Stimulated activated naive B cell treated with anti-CD40 and anti-IgM and Interleukin-4, amounts not matched to agents 10 μg/mL and 1 μg/mL and 100 μg/mL, for 72 hours (primary cell): ENCODE measurements at regions not wholly inside any gene's neighbourhood (a gene's known extent, or its start where the extent isn't known, plus 50 kb on each side); places are given as distances from the start of the nearest gene placed in this dataset.

ENCODE experiments used
- ATAC-seq, 2 donors: fragments of 150-1000 bp; cut with Tn5 transposase; replicated peaks; 2 replicates each; pipeline ENCODE4 v1.10.0; 2021; ENCODE audit warnings: moderate library complexity in 1 of 2
- DNase-seq: peaks from one replicate; pipeline ENCODE4 v3.0.0; 2021
- H3K27ac Mint-ChIP-seq: one replicate; pipeline ENCODE4 v1.8.0; 2022; ENCODE audit warnings: mild to moderate bottlenecking, mixed read lengths
- H3K27me3 Mint-ChIP-seq, 2 donors: one replicate each; pipeline ENCODE4 v1.8.0; 2022; ENCODE audit warnings: mixed read lengths in 2 of 2
- H3K36me3 Mint-ChIP-seq, 2 donors: one replicate each; pipeline ENCODE4 v1.8.0; 2022; ENCODE audit warnings: mixed read lengths in 2 of 2, mild to moderate bottlenecking in 1 of 2
- H3K4me1 Mint-ChIP-seq, 2 donors: one replicate each; pipeline ENCODE4 v1.8.0; 2022; ENCODE audit warnings: mixed read lengths in 2 of 2, mild to moderate bottlenecking in 1 of 2
- H3K4me3 Mint-ChIP-seq, 2 donors: one replicate each; pipeline ENCODE4 v1.8.0; 2022; ENCODE audit warnings: mild to moderate bottlenecking in 2 of 2, mixed read lengths in 2 of 2, moderate library complexity in 1 of 2
- H3K9me3 Mint-ChIP-seq, 2 donors: one replicate each; pipeline ENCODE4 v1.8.0; 2022; ENCODE audit warnings: mixed read lengths in 2 of 2, mild to moderate bottlenecking in 1 of 2

DNA sequence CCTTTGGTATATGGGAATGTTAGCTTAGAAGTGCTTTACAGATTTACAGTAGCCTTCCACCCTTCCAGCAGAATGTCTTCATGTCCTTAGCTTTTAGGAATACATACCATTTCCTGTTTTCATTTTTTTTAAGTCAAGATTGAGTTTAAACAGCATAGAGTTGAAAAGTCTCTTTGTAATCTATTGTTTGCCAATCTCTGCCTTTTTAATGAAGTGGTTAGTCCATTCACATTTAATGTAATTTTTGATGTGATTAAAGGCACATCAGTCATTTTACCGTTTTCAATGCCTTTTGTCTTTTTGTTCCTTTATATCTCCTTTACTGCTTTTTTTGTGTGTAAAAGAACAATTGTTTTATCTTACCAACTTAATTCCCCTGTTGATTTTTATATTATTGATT lies 233.4 kb upstream of the SMIM21 start:
- Mint-ChIP-seq H3K9me3 (peaks cover 19 to 24% of the 10 kb centered on the region in 2 donors), H3K4me1 (peaks cover 2 to 4% of the 10 kb centered on the region in 2 donors), H3K4me3 (no peak overlapping the region), H3K36me3 (peaks cover 0 to 3% of the 10 kb centered on the region in 2 donors), H3K27ac (no peak overlapping the region), H3K27me3 (no peaks in the 10 kb centered on the region)
- no peak for ATAC-seq
- no peak for DNase-seq

DNA sequence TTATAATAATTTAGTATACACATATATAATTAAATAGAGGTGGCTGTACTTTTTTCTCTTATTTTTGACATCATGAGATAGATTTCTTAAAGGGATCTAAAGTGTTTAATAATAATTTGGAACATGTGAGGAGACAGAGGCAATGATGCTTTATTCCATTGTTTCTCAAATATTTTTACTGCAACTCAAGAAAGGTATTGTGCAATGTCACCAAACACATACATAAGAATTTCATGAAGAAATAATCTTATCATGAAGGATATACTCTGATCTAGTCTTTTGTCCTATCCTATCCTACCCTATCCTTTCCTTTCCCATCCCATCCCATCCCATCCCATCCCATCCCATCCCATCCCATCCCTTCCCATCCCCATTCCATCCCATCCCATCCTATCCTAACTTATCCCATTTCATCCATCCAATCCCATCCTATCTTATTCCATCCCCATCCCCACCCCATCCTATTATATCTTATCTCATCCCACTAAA lies 232.1 kb upstream of the SMIM21 start:
- ATAC-seq: no peak
- H3K27ac Mint-ChIP-seq: no peak overlapping the region
- H3K36me3 Mint-ChIP-seq: peaks cover 0 to 3% of the 10 kb centered on the region in 2 donors
- H3K9me3 Mint-ChIP-seq: peaks cover 19 to 24% of the 10 kb centered on the region in 2 donors
- no peak for DNase-seq
- peaks cover 2 to 4% of the 10 kb centered on the region in 2 donors for H3K4me1 Mint-ChIP-seq
- H3K4me3 Mint-ChIP-seq: no peak overlapping the region
- H3K27me3 Mint-ChIP-seq: no peaks in the 10 kb centered on the region

DNA sequence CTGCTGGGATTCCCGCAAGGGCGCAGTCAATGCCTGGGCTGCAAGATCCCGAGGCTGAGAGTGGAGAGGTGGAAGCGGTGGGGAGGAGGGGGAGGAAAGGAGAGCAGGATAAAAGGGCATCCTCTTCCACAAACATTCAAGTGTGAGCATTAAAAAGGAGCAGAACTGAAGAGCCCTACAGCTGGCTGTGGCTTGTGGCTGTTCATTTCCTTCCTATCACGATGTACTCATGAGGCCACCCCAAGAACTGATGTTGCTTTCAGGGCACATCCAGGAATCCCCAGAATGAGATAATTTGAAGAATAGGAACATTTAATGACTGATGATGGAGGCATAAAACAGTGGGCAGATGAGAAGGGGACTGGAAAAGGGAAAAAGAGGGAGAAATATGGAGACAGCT lies 230.8 kb upstream of the SMIM21 start:
- no peaks in the 10 kb centered on the region for H3K27me3 Mint-ChIP-seq
- peaks cover 18 to 24% of the 10 kb centered on the region in 2 donors for H3K9me3 Mint-ChIP-seq
- H3K27ac Mint-ChIP-seq: no peak overlapping the region
- H3K4me1 Mint-ChIP-seq: peaks cover 2 to 4% of the 10 kb centered on the region in 2 donors
- H3K36me3 Mint-ChIP-seq: peaks cover 0 to 3% of the 10 kb centered on the region in 2 donors
- H3K4me3 Mint-ChIP-seq: no peak overlapping the region
- ATAC-seq (no peak), DNase-seq (no peak)

DNA sequence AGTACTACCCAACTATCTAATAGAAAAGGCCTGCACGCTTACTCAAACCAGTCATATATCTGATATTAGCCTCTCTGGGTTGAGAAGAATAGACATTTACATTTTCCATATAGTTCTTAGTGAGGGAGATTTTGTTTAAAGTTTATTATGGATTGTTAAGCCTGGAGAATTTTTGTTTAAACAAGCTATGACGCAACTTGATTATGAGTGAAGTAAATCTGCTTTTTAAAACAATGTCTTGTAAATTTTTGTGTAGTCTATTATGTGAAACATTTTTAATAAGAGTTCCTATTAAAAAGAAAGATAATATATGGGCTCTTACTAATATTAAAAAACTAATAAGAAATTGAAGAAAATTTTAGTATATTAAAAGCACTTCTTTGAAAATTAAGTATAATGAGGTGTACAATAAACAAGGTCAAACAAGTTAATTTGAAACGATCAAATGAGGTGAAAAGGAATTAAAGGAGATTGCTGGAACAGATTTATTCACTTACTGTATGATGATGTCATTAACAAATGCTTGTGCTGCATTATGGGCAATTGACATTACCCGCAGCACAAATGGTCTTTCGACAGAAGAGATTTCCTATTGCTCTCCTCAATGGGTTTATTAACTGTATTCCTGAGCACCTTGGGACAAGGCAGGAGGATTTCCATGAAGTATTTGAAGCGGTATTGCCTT lies 229.2 kb upstream of the SMIM21 start:
- ATAC-seq: no peak
- DNase-seq: no peak

DNA sequence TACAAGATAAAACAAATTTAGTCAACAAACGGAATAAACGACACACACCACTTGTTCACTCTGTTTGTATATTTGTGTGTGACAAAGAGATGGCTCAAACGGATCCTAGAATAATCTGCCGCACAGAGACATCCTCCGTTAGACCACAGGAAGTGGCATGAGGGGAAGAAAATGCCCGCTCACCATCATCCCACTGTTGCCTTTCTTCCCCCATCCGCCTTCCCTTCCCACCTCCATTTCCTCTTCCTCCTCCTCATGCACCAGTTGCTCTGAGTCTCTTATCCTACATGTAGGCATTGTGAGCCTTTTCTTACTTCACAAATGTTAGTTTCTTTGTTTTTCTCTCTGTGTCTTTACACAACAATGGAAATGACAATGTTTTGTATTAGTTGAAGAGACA lies 228.5 kb upstream of the SMIM21 start:
- no peak overlapping the region for H3K27ac Mint-ChIP-seq
- no peak for ATAC-seq
- H3K4me1 Mint-ChIP-seq: peaks cover 2 to 4% of the 10 kb centered on the region in 2 donors
- H3K4me3 Mint-ChIP-seq: no peak overlapping the region
- peaks cover 0 to 3% of the 10 kb centered on the region in 2 donors for H3K36me3 Mint-ChIP-seq
- H3K9me3 Mint-ChIP-seq: peaks cover 13 to 17% of the 10 kb centered on the region in 2 donors
- H3K27me3 Mint-ChIP-seq: no peaks in the 10 kb centered on the region
- no peak for DNase-seq

More for the DNA sequence above, 229.2 kb upstream of the SMIM21 start:
- peaks cover 2 to 4% of the 10 kb centered on the region in 2 donors for H3K4me1 Mint-ChIP-seq
- no peak overlapping the region for H3K27ac Mint-ChIP-seq
- H3K36me3 Mint-ChIP-seq: peaks cover 0 to 3% of the 10 kb centered on the region in 2 donors
- H3K9me3 Mint-ChIP-seq: peaks cover 13 to 19% of the 10 kb centered on the region in 2 donors
- no peak overlapping the region for H3K4me3 Mint-ChIP-seq
- no peaks in the 10 kb centered on the region for H3K27me3 Mint-ChIP-seq

DNA sequence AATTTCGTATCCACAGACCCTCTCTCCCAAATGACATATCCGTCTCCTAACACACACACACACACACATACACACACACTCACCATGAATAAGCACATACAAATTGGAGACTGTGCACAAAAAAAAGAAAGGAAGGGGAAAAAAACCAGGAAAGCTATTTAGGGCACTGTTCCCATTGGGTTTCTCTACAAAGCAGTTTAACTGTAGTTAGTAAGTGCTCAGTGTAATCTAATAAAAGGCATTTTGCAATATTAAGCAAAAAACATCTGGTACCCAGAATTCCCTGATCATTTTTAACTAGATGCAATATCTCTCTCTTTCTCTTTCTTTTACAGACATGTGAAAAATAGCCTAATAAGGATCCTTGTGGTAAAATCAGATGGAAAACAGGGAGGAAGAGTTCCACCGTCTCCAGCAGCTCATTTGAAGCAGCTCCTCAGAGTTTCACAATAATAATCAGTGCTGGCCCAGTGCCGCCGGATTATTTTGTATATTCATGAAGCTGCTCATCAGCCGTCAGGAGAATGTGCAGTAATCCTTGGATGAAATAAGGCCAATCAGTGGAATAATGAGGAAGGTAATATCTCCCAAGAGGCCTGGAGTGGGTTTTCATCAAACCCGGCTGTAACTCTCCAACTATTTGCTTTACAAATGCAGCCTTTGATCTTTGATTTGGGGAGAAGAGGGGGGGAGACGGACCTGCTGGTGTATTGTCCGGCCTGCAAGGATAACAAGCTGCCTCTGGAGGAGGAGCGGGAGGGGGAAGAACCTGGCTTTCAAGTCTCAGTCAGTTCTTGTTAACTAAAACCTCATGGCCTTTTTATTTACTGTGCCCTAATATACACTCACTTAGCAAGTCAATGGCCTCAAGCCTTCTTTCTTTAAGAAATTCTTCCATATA lies 227.6 kb upstream of the SMIM21 start:
- Mint-ChIP-seq H3K4me3 (no peak overlapping the region), H3K36me3 (peaks cover 0 to 3% of the 10 kb centered on the region in 2 donors), H3K9me3 (peaks cover 8 to 12% of the 10 kb centered on the region in 2 donors), H3K4me1 (peaks cover 2 to 4% of the 10 kb centered on the region in 2 donors), H3K27me3 (no peaks in the 10 kb centered on the region), H3K27ac (no peak overlapping the region)
- DNase-seq (no peak), ATAC-seq (no peak)

DNA sequence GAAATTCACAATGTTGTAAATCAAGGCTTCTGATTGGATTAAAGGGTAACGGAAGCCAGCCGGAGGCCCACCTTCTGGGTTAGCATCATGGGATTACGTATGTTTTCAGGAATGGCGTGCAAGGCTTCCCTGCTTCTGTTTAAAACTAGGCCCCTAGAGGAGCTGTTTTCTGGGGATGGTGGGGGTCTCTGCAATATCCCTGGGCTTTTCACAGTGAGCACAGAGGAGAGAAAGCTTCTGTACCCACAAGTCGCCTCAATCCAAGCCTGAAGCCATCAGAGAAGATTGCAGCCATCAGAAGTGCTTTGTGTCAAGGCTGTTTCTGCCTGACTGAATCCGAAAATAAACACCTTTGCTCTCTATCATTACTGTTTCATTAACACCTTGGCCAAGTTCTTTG lies 226.9 kb upstream of the SMIM21 start:
- DNase-seq: no peak
- peaks cover 8% of the 10 kb centered on the region in 2 donors for H3K9me3 Mint-ChIP-seq
- H3K27me3 Mint-ChIP-seq: no peaks in the 10 kb centered on the region
- H3K27ac Mint-ChIP-seq: no peak overlapping the region
- ATAC-seq: no peak
- peaks cover 0 to 3% of the 10 kb centered on the region in 2 donors for H3K36me3 Mint-ChIP-seq
- peaks cover 2 to 4% of the 10 kb centered on the region in 2 donors for H3K4me1 Mint-ChIP-seq
- H3K4me3 Mint-ChIP-seq: no peak overlapping the region

DNA sequence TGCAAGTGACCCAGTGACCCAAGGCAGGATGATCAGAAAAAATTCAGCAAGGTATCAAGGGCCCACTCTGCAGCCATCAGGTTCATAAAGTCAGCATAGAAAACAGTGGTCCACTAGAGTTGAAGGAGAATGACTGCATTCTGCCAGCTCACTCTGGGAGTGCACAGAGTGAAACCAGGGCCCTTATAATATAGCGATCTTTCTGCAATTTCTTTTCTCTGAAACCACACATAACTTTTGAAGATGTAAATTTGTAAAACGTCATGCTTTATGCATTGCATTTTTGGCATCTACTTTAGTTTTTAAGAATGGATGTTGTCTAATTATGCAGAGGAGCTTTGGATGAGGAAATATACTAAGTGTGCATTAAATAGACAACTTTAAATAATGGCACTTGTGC lies 225.0 kb upstream of the SMIM21 start:
- Mint-ChIP-seq H3K27me3 (no peaks in the 10 kb centered on the region), H3K9me3 (peaks cover 3 to 10% of the 10 kb centered on the region in 2 donors), H3K4me1 (peaks cover 0 to 2% of the 10 kb centered on the region in 2 donors), H3K4me3 (no peak overlapping the region), H3K27ac (no peak overlapping the region), H3K36me3 (no peaks in the 10 kb centered on the region)
- DNase-seq (no peak), ATAC-seq (no peak)

DNA sequence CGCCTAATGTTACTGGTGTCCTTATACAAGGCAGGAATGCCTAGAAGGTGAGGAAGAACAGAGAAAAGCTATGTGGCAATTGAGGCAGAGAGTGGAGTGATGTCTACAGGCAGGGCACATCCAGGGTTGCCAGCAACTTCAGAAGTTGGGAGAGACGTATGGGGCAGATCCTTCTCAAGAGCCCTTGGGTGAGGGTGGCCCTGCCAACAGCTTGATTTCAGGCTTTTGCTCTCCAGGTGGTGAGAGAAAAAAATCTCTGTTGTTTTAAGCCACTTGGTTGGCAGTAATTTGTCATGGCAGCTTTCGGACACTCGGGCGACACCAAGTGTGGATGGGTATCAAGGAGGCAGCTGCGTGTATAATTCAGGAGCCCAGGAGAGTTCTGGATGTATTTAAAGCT lies 217.4 kb upstream of the SMIM21 start:
- no peak for ATAC-seq
- H3K9me3 Mint-ChIP-seq: peaks cover 21 to 26% of the 10 kb centered on the region in 2 donors
- no peak overlapping the region for H3K27ac Mint-ChIP-seq
- H3K36me3 Mint-ChIP-seq: peaks cover 1 to 4% of the 10 kb centered on the region in 2 donors
- no peaks in the 10 kb centered on the region for H3K27me3 Mint-ChIP-seq
- H3K4me3 Mint-ChIP-seq: no peak overlapping the region
- H3K4me1 Mint-ChIP-seq: no peaks in the 10 kb centered on the region
- DNase-seq: no peak

DNA sequence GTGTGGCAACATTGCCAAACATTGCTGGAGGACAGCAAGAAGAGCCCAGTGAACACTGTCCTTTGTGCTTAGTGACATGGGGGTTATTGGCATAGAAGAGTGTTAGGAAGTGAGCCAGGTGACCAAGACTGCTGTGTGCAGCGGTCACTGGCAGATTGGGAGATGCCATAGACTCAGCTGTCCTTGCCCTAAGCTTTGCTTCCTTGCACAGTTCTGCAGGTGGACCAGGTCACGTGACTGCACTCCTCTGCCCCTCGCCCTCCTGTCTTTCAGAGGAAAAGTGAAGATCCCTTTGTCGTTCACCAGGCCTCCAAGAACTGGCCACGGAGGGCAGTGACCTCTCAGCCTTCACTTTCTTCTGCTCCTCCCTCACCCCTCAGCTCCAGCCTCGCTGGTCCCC lies 215.6 kb upstream of the SMIM21 start:
- no peak for ATAC-seq
- Mint-ChIP-seq H3K36me3 (peaks cover 1 to 4% of the 10 kb centered on the region in 2 donors), H3K4me1 (no peaks in the 10 kb centered on the region), H3K27ac (no peak overlapping the region), H3K27me3 (no peaks in the 10 kb centered on the region), H3K4me3 (no peak overlapping the region), H3K9me3 (peaks cover 19 to 26% of the 10 kb centered on the region in 2 donors)
- no peak for DNase-seq

DNA sequence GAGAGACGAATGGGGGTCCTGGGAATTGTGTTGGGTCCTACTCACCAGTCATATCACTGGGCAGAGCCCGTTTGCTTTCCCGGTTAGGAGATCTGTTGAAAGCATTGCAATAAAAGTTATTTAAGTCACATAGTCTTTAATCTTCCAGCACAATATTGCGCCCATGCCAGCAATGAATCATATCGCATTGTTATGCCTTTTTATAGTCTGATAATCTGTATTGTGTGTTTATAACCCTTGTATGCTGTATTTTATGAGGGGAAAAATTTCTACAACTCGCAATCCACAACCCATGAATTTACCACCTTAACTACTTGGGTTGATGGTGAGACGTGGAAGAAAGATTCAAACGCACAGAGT lies 211.9 kb upstream of the SMIM21 start:
- H3K27me3 Mint-ChIP-seq: no peaks in the 10 kb centered on the region
- DNase-seq (no peak), ATAC-seq (no peak)
- no peaks in the 10 kb centered on the region for H3K36me3 Mint-ChIP-seq
- H3K4me1 Mint-ChIP-seq: no peaks in the 10 kb centered on the region
- no peak overlapping the region for H3K4me3 Mint-ChIP-seq
- H3K9me3 Mint-ChIP-seq: peaks cover 2 to 5% of the 10 kb centered on the region in 2 donors
- H3K27ac Mint-ChIP-seq: no peak overlapping the region

DNA sequence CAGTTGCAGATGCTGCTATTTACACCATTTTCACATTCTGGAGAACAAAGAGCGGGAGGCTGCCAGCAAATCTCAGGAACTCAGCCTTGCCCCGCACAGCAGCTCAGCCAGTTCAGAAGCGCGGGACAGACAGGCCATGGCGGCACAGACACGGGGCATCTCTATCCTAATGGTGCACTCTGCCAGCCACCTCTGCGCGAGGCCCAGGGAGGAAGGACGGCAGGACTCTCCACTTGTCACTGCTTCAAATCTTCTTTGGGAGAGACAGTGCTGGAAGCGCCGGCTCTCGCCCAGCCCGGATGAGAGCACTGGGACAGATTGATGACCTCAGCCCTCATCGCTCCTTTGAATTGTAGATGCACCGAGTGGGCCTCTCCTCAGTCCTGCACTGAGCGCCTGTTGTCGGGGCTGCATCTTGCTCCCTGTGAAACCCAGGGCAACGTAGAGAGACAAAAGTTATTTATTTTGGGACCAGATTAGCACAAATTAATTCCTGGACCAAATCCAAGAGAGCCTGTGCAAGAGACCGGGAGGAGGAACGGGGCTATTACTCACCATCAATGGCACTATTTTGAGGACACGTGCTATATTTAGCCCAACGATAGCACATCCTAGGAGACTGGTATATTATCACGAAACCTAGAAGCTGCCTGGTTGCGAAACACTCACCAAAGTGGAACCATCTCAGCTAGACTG lies 211.4 kb upstream of the SMIM21 start:
- ATAC-seq (no peak), DNase-seq (no peak)
- H3K27me3 Mint-ChIP-seq: no peaks in the 10 kb centered on the region
- peaks cover 1 to 4% of the 10 kb centered on the region in 2 donors for H3K9me3 Mint-ChIP-seq
- H3K4me1 Mint-ChIP-seq: no peaks in the 10 kb centered on the region
- no peaks in the 10 kb centered on the region for H3K36me3 Mint-ChIP-seq
- H3K27ac Mint-ChIP-seq: no peak overlapping the region
- H3K4me3 Mint-ChIP-seq: no peak overlapping the region

DNA sequence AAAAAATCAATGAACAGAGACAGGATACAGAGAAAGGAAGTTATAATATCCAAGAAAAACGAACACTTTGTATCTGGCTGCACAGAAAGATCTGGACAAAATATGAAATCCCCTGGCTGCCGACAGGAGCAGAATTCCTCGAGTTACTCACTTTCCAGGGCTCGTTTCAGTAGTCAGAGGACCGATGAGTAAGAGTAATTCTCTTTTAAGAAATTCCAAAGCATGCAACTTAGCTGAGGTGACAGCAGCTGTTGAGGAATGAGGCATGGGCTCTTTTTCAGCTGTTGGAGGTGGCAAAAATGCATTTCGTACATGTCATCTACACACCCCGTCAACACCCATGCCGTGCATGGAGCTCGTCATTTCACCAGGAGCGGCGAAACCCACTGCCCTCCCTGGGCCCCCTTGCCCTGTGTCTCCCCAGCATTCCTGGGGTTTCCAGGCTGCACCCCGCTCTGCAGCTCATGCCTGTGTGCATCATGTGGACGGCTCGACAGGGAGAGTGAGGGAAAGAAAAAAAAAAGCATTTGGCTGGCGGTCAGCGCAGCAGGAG lies 210.8 kb upstream of the SMIM21 start:
- no peak for DNase-seq
- Mint-ChIP-seq H3K36me3 (no peaks in the 10 kb centered on the region), H3K27me3 (no peaks in the 10 kb centered on the region), H3K4me3 (no peak overlapping the region), H3K9me3 (peaks cover 1 to 4% of the 10 kb centered on the region in 2 donors), H3K4me1 (no peaks in the 10 kb centered on the region), H3K27ac (no peak overlapping the region)
- no peak for ATAC-seq

DNA sequence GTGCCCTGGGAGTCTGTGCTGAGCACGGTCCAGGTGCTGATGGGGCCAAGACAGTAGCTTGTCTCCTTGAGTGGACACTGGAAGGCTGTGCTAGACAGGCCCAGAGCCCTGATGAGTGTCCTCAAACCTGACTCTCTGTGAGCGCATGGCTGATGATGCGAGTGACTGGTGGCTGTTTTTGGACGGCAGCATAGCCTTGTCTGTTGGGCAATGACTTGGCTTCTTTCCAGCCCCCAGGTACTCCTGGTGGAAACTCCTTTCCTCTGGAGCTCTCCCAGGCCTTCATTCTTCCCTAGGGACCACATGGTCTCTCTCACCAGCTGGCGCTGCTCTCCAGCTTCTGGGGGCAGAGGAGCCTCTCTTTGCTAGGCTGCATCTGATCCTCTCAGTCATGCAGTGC lies 207.6 kb upstream of the SMIM21 start:
- Mint-ChIP-seq H3K27ac (no peak overlapping the region), H3K4me3 (no peak overlapping the region), H3K9me3 (peaks cover 4 to 5% of the 10 kb centered on the region in 2 donors), H3K27me3 (no peaks in the 10 kb centered on the region), H3K4me1 (no peaks in the 10 kb centered on the region), H3K36me3 (no peaks in the 10 kb centered on the region)
- ATAC-seq (no peak), DNase-seq (no peak)
